Retinal pigment epithelial cell (primary cell): ENCODE measurements at regions not wholly inside any gene's neighbourhood (a gene's known extent, or its start where the extent isn't known, plus 50 kb on each side); places are given as distances from the start of the nearest gene placed in this dataset.
"Not testable (repeated sequence)": the region's sequence is repeated elsewhere in the genome, so short reads cannot be mapped to it uniquely, and the experiment has no call there.

Experiments
- DNase-seq: peaks from one replicate; pipeline ENCODE4 v3.0.0-alpha.2; 2010; ENCODE audit warnings: low read depth
- H3K4me3 ChIP-seq: 2 replicates; pipeline ENCODE4 v1.5.1; 2011; ENCODE audit warnings: mild to moderate bottlenecking, low read length, control low read depth, moderate library complexity
- TF ChIP-seq, protein P1 (sequence below): conservative IDR thresholded peaks from 2 replicates; pipeline ENCODE4 v1.5.1; 2011; ENCODE audit warnings: low read depth, low read length, control low read depth, inconsistent platforms

- H3K4me3 ChIP-seq: no peak overlapping the region
- TF ChIP-seq, protein P1, sequence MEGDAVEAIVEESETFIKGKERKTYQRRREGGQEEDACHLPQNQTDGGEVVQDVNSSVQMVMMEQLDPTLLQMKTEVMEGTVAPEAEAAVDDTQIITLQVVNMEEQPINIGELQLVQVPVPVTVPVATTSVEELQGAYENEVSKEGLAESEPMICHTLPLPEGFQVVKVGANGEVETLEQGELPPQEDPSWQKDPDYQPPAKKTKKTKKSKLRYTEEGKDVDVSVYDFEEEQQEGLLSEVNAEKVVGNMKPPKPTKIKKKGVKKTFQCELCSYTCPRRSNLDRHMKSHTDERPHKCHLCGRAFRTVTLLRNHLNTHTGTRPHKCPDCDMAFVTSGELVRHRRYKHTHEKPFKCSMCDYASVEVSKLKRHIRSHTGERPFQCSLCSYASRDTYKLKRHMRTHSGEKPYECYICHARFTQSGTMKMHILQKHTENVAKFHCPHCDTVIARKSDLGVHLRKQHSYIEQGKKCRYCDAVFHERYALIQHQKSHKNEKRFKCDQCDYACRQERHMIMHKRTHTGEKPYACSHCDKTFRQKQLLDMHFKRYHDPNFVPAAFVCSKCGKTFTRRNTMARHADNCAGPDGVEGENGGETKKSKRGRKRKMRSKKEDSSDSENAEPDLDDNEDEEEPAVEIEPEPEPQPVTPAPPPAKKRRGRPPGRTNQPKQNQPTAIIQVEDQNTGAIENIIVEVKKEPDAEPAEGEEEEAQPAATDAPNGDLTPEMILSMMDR: no peak
- DNase-seq: no peak
Observed at GRCh38 chr2:2727876-2728511, 396.9 kb upstream of the MYT1L start.

DNA sequence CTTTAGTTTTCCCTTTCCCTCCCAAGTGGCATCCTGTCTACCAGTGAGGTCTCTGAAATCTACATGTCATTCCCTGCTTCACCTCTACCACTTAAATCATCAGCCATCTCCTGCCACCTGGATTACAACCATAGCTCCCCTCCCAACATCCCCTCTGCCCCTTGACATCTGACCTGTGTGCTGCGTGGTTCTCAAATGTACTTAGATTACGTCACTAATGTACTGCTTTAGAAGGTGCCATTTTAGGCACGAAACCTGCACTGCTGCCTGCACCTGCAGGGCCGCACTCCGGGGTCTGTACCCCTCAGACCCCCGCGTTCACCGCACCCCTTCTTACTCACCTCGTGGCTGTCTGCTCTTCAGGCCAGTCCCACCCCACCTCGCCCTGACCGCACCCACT lies 395.1 kb upstream of the MYT1L start:
- no peak overlapping the region for H3K4me3 ChIP-seq
- no peak for DNase-seq
- TF ChIP-seq, protein P1: no peak

DNA sequence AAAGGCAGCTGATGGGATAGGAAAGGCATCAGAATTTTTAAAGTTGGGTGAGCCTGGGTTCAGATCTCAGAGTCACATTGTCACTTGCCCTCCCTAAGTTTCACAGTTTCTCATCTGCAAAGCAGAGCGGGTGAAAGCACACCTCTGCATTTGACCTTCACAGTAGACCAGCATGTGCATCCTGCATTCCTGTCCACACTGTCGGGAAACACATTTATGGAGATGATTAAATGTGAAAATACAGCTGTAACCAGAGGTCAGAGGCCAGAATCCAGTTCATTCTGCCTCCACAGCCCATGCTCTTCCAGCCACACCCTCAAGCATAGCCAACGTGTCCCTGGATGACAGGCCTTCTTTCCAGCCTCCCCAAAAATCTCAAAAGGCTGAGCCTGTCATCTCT lies 392.0 kb upstream of the MYT1L start:
- DNase-seq: no peak
- no peak overlapping the region for H3K4me3 ChIP-seq
- TF ChIP-seq, protein P1: no peak

GRCh38 chr2:2721296-2721835 lies 390.3 kb upstream of the MYT1L start:
- TF ChIP-seq, protein P1: no peak
- DNase-seq: no peak
- H3K4me3 ChIP-seq: no peak overlapping the region

DNA sequence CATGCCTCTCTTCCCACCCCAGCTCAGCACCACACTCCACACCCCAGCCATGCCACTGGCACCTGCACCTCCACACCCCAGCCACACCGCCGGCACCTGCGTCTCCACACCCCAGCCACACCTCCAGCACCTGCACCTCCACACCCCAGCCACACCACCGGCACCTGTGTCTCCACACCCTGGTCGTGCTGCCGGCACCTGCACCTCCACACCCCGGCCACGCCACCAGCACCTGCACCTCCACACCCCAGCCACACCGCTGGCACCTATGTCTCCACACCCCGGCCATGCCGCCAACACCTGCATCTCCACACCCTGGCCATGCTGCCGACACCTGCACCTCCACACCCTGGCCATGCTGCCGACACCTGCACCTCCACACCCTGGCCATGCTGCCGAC lies 389.7 kb upstream of the MYT1L start:
- H3K4me3 ChIP-seq, DNase-seq: not testable (repeated sequence)

DNA sequence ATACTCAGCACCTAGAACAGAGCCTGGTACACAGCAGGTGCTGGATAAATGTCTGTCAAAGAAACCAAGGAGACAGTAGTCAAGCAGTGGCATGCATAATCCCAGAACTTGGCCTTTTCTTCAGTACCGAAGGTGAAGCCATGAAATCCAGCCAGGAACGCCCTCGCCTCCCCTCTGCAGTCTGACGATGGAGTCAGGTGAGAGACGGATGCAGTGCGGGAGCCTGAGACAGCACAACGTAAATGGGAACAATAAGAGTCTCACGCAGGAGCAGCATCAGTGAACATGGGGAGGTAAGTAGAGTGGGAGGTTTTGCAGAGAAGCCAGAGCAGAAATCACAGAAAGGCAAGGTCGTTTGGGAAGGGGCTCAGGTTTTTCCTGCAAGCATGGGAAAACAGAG lies 389.3 kb upstream of the MYT1L start:
- no peak for DNase-seq
- TF ChIP-seq, protein P1: no peak

GRCh38 chr2:2719781-2720180 lies 388.7 kb upstream of the MYT1L start:
- no peak overlapping the region for H3K4me3 ChIP-seq
- TF ChIP-seq, protein P1: no peak
- no peak for DNase-seq

More for the DNA sequence above, 389.3 kb upstream of the MYT1L start:
- no peak overlapping the region for H3K4me3 ChIP-seq
